Choroid plexus epithelial cell (primary cell): ENCODE measurements at regions not wholly inside any gene's neighbourhood (a gene's known extent, or its start where the extent isn't known, plus 50 kb on each side); places are given as distances from the start of the nearest gene placed in this dataset.

Source experiments
- DNase-seq: peaks from one replicate; pipeline ENCODE4 v3.0.0-alpha.2; 2010; ENCODE audit warnings: low read depth
- H3K4me3 ChIP-seq: 2 replicates; pipeline ENCODE4 v1.5.1; 2011; ENCODE audit warnings: low read depth, mild to moderate bottlenecking, control low read depth, low read length, moderate library complexity
- TF ChIP-seq, protein P1 (sequence below): conservative IDR thresholded peaks from 2 replicates; pipeline ENCODE4 v1.5.1; 2011; ENCODE audit warnings: low read depth, mild to moderate bottlenecking, control low read depth, inconsistent platforms, low read length, moderate library complexity

DNA sequence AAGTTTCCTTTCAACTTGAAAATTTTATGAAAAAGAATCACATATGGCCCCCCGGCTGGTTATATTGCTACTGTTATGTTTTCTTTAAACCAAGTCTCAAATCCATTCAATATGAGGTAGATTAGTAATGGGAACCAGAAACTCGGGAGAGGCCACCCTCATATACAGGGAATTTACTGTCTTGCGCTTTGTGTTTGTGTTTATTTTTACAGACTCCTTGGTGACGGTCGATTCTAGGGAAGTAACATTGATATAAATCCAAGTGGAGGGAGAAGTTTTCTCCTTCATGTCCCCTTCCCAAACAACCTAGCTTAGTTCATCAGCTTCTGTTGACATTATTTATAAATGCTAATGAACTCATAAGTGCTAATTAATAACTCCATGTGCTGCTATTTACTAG, 163.5 kb upstream of the LMO4 start:
- no peak for DNase-seq
- TF ChIP-seq, protein P1, sequence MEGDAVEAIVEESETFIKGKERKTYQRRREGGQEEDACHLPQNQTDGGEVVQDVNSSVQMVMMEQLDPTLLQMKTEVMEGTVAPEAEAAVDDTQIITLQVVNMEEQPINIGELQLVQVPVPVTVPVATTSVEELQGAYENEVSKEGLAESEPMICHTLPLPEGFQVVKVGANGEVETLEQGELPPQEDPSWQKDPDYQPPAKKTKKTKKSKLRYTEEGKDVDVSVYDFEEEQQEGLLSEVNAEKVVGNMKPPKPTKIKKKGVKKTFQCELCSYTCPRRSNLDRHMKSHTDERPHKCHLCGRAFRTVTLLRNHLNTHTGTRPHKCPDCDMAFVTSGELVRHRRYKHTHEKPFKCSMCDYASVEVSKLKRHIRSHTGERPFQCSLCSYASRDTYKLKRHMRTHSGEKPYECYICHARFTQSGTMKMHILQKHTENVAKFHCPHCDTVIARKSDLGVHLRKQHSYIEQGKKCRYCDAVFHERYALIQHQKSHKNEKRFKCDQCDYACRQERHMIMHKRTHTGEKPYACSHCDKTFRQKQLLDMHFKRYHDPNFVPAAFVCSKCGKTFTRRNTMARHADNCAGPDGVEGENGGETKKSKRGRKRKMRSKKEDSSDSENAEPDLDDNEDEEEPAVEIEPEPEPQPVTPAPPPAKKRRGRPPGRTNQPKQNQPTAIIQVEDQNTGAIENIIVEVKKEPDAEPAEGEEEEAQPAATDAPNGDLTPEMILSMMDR, result no peak

DNA sequence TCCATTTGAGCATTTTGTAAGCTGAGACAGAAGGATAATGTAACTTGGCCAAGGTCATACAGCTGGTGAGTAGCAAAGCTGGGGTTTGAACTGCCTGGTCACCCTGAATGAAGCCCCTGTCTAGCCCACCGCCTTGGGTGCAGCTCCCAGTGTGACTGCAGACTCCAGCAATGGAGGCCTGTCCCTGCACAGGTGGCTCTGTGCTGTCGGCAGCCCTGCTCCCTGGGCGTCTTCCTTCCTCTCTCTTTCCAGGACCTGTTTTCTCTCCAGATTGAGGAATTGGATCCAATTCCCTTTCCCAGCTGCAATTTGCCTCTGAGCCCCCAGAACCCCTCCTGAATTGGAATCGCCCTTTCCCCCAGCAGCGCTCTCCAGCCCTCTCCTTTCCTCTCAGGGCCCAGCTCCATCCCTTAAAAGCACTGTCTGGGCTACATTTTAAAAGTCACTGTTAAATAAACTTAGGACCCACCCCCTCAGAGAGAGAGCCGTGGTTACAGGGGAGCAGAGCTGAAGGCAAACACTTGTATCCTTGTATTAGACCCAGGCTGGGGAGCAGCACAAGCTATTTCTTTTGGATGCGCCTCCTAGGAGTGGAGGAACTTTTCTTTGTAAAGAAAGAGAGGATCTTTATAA, 161.4 kb upstream of the LMO4 start:
- TF ChIP-seq, protein P1, result no peak
- no peak overlapping the region for H3K4me3 ChIP-seq
- DNase-seq, result no peak

More for the DNA sequence above, 163.5 kb upstream of the LMO4 start:
- H3K4me3 ChIP-seq, result no peak overlapping the region

DNA sequence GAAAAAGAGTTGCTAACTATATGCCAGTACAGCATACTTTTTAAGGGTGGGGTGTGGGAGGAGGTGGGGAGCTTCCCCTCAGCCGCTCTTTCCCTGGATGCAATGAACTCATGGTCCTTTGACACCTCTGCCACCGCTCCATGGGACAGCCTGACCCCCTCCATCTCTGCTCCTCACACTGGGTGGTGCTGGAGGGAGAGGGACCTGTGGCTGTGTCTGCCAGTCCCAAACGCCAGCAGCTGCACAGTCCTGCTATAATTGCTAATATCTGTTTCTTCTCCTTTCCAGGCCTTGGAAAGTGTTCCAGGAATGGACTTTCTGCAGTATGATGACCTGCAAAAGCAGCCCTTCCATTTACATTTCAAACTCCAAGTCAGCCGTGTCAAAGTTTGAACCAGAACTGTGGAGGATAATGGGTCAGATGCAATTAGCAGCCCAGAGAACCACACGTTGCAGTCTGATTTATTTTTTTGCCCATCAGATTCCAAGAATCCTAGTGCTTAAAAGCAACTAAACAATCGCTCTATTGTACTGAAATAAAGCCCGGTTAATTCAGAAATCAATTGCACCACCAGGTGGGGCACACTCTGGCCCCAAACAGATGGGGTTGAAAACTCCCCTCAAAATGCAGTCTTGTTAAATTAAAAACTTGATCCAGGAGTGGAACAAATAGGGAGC, 160.7 kb upstream of the LMO4 start:
- H3K4me3 ChIP-seq, result no peak overlapping the region
- TF ChIP-seq, protein P1, result peak; percentile 32
- no peak for DNase-seq

DNA sequence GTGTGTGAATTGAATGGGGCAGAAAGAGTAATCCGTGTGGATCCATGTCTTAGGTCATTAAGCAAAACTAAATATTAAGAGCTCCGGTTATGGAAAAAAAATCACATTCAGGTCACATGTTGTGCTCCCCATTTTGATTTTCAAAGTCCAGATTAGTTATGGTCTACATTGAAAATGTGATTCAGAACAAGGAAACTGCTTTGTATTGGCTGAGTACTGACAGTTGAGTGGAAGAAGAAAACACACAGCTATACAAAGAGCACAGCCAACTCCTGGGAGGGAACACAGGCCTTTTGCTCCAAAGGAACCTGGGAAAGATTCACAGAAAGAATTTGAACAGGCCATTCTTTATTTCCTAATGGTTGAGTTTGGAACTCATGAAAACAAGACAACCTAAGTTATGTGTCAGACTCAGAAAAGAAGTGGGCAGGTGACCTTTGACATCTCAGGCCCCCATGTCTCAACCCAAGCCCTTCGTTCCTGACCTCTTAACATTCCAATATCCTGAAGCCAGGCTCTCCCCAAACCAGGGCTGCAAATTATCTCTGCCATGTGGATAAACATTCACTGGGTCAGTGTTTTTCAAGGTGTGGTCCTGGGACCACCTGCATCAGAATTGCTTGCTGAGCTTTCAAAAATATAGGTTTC, 159.3 kb upstream of the LMO4 start:
- TF ChIP-seq, protein P1, result no peak
- no peak for DNase-seq
- no peak overlapping the region for H3K4me3 ChIP-seq

DNA sequence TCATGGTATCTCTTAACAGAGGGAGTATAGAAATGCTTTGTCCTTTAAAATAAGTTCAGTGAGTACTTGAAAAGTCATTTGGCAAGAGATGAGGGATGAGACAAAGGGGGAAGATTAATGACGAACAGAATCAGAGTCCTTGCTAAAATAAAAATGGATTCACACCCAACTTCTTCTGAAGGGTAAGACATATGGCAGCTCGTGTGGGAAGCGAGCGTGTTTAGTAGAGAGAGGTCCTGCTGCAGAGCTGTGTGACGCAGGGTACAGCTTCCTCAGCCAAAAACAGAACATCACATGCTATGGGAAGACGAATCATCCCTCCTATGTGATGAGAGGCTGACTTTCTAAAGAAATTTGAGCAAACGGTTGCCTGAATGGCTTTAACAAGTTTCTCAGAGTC, 158.5 kb upstream of the LMO4 start:
- no peak overlapping the region for H3K4me3 ChIP-seq
- TF ChIP-seq, protein P1, result no peak
- no peak for DNase-seq

DNA sequence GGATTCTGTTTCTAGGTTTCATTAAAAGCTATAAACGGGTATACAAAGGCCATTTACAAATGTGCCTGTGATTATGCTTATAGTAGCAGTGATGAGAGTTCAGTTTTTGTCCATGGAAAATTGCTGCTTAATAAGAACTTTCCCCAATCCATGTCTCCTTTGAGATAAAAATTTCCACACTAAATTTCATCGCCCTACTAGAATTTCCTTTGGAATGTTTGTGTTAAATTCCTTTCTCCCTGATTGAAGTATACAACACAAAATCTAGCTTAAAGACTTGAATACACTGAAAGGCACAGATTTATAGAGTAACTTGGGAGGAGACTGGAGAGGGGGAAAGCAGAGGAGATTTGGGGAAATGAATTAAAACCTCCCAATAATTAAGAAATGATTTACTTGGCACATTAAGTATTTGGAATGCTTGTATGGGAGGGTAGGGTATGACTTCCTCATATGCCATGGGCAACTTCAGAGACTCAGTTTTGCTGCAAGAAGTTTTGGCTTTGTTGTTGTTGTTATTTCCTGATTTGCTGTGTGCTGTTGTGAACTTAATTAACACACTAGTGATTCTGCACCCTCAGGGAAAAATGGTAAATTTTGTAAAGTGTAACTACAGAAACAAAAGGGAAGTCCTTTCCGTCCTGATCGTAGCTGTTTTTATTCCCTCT, 157.6 kb upstream of the LMO4 start:
- H3K4me3 ChIP-seq, result no peak overlapping the region
- DNase-seq, result no peak
- TF ChIP-seq, protein P1, result no peak
